Astrocyte (in vitro differentiated cells and primary cell): ENCODE measurements at regions not wholly inside any gene's neighbourhood (a gene's known extent, or its start where the extent isn't known, plus 50 kb on each side); places are given as distances from the start of the nearest gene placed in this dataset.

Experiments used
- DNase-seq: peaks from one replicate; pipeline ENCODE4 v3.0.0-alpha.2; 2010; ENCODE audit warnings: low read depth
- FAIRE-seq: peaks from 2 replicates; lab custom pipeline; 2011; peaks lifted over from hg19 to GRCh38; lab: Jason Lieb, UNC
- H2AFZ ChIP-seq: 2 replicates; pipeline ENCODE4 v1.6.0; 2012; ENCODE audit warnings: low read depth, low read length, inconsistent platforms
- H3K27ac ChIP-seq: 2 replicates; pipeline ENCODE4 v1.5.1; 2011; ENCODE audit warnings: low read depth, low read length, inconsistent platforms
- H3K27me3 ChIP-seq: 2 replicates; pipeline ENCODE4 v1.6.0; 2011; ENCODE audit warnings: low read length, inconsistent platforms; ENCODE audit not compliant: insufficient read depth
- H3K36me3 ChIP-seq: 2 replicates; pipeline ENCODE4 v1.5.1; 2011; ENCODE audit warnings: low read length, inconsistent platforms; ENCODE audit not compliant: insufficient read depth
- H3K4me1 ChIP-seq: 2 replicates; pipeline ENCODE4 v1.5.1; 2011; ENCODE audit warnings: low read length, inconsistent platforms; ENCODE audit not compliant: insufficient read depth
- H3K4me2 ChIP-seq: 2 replicates; pipeline ENCODE4 v1.6.0; 2012; ENCODE audit warnings: low read length, inconsistent platforms
- H3K4me3 ChIP-seq: 2 replicates; pipeline ENCODE4 v1.5.1; 2011; ENCODE audit warnings: low read depth, mild to moderate bottlenecking, low read length, inconsistent platforms; ENCODE audit not compliant: insufficient read depth
- H3K79me2 ChIP-seq: 2 replicates; pipeline ENCODE4 v1.6.0; 2012; ENCODE audit warnings: mild to moderate bottlenecking, low read length, inconsistent platforms; ENCODE audit not compliant: insufficient read depth
- H3K9ac ChIP-seq: 2 replicates; pipeline ENCODE4 v1.6.0; 2012; ENCODE audit warnings: mild to moderate bottlenecking, low read length, inconsistent platforms
- H3K9me3 ChIP-seq: 2 replicates; pipeline ENCODE4 v1.5.1; 2012; ENCODE audit warnings: low read depth, mild to moderate bottlenecking, low read length, inconsistent platforms; ENCODE audit not compliant: insufficient read depth
- H4K20me1 ChIP-seq: 2 replicates; pipeline ENCODE4 v1.6.0; 2012; ENCODE audit warnings: low read length, inconsistent platforms; ENCODE audit not compliant: insufficient read depth
- H3K27ac Mint-ChIP-seq: one replicate; pipeline ENCODE4 v1.8.0; 2021; ENCODE audit warnings: mild to moderate bottlenecking, mixed read lengths; ENCODE audit not compliant: unreplicated experiment
- H3K27me3 Mint-ChIP-seq: one replicate; pipeline ENCODE4 v1.8.0; 2021; ENCODE audit warnings: low read depth, mixed read lengths; ENCODE audit not compliant: unreplicated experiment
- H3K36me3 Mint-ChIP-seq: one replicate; pipeline ENCODE4 v1.8.0; 2021; ENCODE audit warnings: low read depth, mixed read lengths; ENCODE audit not compliant: unreplicated experiment
- H3K4me1 Mint-ChIP-seq: one replicate; pipeline ENCODE4 v1.8.0; 2021; ENCODE audit warnings: low read depth, mixed read lengths; ENCODE audit not compliant: unreplicated experiment
- H3K4me3 Mint-ChIP-seq: one replicate; pipeline ENCODE4 v1.8.0; 2021; ENCODE audit warnings: mild to moderate bottlenecking, moderate library complexity, mixed read lengths; ENCODE audit not compliant: unreplicated experiment
- H3K9me3 Mint-ChIP-seq: one replicate; pipeline ENCODE4 v1.8.0; 2021; ENCODE audit warnings: mild to moderate bottlenecking, mixed read lengths; ENCODE audit not compliant: unreplicated experiment
- EZH2 ChIP-seq: IDR thresholded peaks from 2 replicates; pipeline ENCODE4 v1.6.1; 2012; ENCODE audit warnings: mild to moderate bottlenecking, low read length, inconsistent platforms; ENCODE audit not compliant: insufficient read depth
- TF ChIP-seq, protein P1 (sequence below): IDR thresholded peaks from 2 replicates; pipeline ENCODE4 v1.5.1; 2011; ENCODE audit warnings: low read depth, mild to moderate bottlenecking, inconsistent platforms, low read length, moderate library complexity; ENCODE audit not compliant: insufficient read depth

DNA sequence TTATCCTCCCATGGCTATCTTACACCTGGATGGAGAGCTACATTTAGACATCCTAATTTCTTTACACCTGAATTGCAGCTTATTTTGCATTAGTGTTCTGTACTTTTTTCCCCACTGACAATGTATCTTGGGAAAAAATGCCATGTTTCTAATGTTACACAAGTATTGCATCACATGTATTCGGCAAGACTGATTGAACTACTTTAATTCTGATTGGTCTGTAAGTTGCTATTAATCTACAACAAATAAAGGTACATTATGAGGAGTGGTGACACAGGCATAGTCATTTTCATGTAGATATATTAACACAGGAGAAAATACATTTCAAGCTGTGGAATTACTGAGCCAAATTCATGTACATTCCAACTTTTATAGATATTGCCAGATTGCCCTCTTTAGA, 558.0 kb downstream of the TRIML1 start:
- Mint-ChIP-seq H3K27me3 (no peaks in the 10 kb centered on the region), H3K27ac (no peak overlapping the region), H3K4me1 (no peaks in the 10 kb centered on the region), H3K4me3 (no peak overlapping the region), H3K36me3 (peaks cover 1% of the 10 kb centered on the region), H3K9me3 (no peaks in the 10 kb centered on the region)
- no peak overlapping the region for H3K9ac ChIP-seq
- H3K4me3 ChIP-seq = no peak overlapping the region
- no peaks in the 10 kb centered on the region for H4K20me1 ChIP-seq
- DNase-seq (no peak), FAIRE-seq (no peak)
- no peak overlapping the region for H3K4me2 ChIP-seq
- H3K27ac ChIP-seq = no peak overlapping the region
- no peak for TF ChIP-seq EZH2
- TF ChIP-seq, protein P1, sequence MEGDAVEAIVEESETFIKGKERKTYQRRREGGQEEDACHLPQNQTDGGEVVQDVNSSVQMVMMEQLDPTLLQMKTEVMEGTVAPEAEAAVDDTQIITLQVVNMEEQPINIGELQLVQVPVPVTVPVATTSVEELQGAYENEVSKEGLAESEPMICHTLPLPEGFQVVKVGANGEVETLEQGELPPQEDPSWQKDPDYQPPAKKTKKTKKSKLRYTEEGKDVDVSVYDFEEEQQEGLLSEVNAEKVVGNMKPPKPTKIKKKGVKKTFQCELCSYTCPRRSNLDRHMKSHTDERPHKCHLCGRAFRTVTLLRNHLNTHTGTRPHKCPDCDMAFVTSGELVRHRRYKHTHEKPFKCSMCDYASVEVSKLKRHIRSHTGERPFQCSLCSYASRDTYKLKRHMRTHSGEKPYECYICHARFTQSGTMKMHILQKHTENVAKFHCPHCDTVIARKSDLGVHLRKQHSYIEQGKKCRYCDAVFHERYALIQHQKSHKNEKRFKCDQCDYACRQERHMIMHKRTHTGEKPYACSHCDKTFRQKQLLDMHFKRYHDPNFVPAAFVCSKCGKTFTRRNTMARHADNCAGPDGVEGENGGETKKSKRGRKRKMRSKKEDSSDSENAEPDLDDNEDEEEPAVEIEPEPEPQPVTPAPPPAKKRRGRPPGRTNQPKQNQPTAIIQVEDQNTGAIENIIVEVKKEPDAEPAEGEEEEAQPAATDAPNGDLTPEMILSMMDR = no peak
- H3K27me3 ChIP-seq = no peaks in the 10 kb centered on the region
- no peaks in the 10 kb centered on the region for H3K4me1 ChIP-seq
- H2AFZ ChIP-seq = no peak overlapping the region
- no peaks in the 10 kb centered on the region for H3K36me3 ChIP-seq
- H3K79me2 ChIP-seq = no peaks in the 10 kb centered on the region
- no peaks in the 10 kb centered on the region for H3K9me3 ChIP-seq

DNA sequence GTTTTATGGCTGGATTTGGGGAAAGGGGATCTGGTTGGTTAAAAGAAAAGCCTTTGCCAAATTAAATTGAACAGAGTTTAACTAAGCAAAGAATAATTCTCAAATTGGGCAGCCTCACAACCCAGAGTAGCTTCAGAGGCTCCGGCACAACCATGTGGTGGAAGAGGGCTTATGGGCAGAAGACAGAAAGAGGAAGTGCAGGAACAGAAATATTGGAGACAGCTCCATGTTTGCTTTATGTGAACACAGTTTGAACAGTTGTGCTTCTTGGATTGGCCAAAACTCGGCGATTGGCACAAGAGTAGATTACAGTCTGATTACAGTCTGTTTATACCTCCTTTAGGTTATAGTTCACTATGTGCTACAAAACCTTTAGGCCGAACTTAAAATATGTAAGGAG, 562.7 kb downstream of the TRIML1 start:
- Histone ChIP-seq H4K20me1 (no peaks in the 10 kb centered on the region), H3K27ac (no peak overlapping the region), H3K4me2 (no peak overlapping the region), H3K36me3 (no peaks in the 10 kb centered on the region), H3K4me1 (no peaks in the 10 kb centered on the region), H3K9me3 (no peaks in the 10 kb centered on the region), H3K4me3 (no peak overlapping the region), H3K9ac (no peak overlapping the region), H2AFZ (no peak overlapping the region), H3K27me3 (no peaks in the 10 kb centered on the region), H3K79me2 (no peaks in the 10 kb centered on the region)
- no peak overlapping the region for H3K27ac Mint-ChIP-seq
- TF ChIP-seq EZH2 = no peak
- TF ChIP-seq, protein P1 = no peak
- no peak for FAIRE-seq
- H3K27me3 Mint-ChIP-seq = no peaks in the 10 kb centered on the region
- H3K36me3 Mint-ChIP-seq = peaks cover 3% of the 10 kb centered on the region
- H3K4me1 Mint-ChIP-seq = no peaks in the 10 kb centered on the region
- H3K4me3 Mint-ChIP-seq = no peak overlapping the region
- peaks cover 5% of the 10 kb centered on the region for H3K9me3 Mint-ChIP-seq
- DNase-seq = no peak

DNA sequence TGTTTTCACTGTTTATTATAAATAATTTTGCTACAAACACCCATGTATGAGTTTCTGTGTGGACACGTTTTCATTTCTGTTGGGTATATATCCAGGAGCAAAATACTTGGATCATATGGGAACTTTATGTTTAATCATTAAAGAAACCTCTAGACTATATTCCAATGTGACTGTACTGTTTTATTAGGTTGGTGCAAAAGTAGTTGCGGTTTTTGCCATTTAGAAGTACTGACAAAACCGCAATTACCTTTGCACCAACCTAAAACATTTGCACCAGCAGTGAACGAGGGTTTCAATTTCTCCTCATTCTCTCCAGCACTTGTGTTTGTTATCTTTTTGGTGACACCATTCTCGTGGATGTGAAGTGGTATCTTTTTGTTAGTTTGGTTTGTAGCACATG, 565.0 kb downstream of the TRIML1 start:
- no peaks in the 10 kb centered on the region for H3K9me3 ChIP-seq
- H4K20me1 ChIP-seq = no peaks in the 10 kb centered on the region
- H3K9ac ChIP-seq = no peak overlapping the region
- no peak overlapping the region for H3K27ac ChIP-seq
- FAIRE-seq (no peak), DNase-seq (no peak)
- peaks cover 5% of the 10 kb centered on the region for H3K9me3 Mint-ChIP-seq
- no peaks in the 10 kb centered on the region for H3K36me3 ChIP-seq
- no peaks in the 10 kb centered on the region for H3K27me3 Mint-ChIP-seq
- H3K36me3 Mint-ChIP-seq = peaks cover 3% of the 10 kb centered on the region
- no peak overlapping the region for H3K4me3 ChIP-seq
- no peak overlapping the region for H3K4me3 Mint-ChIP-seq
- no peak overlapping the region for H3K4me2 ChIP-seq
- H3K27ac Mint-ChIP-seq = no peak overlapping the region
- no peaks in the 10 kb centered on the region for H3K4me1 ChIP-seq
- H3K27me3 ChIP-seq = no peaks in the 10 kb centered on the region
- no peaks in the 10 kb centered on the region for H3K79me2 ChIP-seq
- H2AFZ ChIP-seq = no peak overlapping the region
- H3K4me1 Mint-ChIP-seq = no peaks in the 10 kb centered on the region
- TF ChIP-seq EZH2 = no peak
- TF ChIP-seq, protein P1 = no peak
